Testis (tissue), 2 donors: ENCODE measurements at regions not wholly inside any gene's neighbourhood (a gene's known extent, or its start where the extent isn't known, plus 50 kb on each side); places are given as distances from the start of the nearest gene placed in this dataset.

Experiments used
- POLR2A ChIP-seq: fragments of 450-650 bp; IDR thresholded peaks from one replicate; pipeline ENCODE4 v1.6.1; 2017; ENCODE audit warnings: antibody characterized with exemption, mild to moderate bottlenecking, moderate library complexity
- TF ChIP-seq, protein P1 (sequence below), 3 experiments: fragments of 450-650 bp in 2 of 3; fragments of 200-600 bp in 1 of 3; sonication (generic) in 1 of 3; IDR thresholded peaks; one replicate each; pipeline ENCODE4 v1.5.1; 2016 to 2019; ENCODE audit warnings: antibody characterized with exemption in 3 of 3, mild to moderate bottlenecking in 2 of 3, moderate library complexity in 1 of 3

DNA sequence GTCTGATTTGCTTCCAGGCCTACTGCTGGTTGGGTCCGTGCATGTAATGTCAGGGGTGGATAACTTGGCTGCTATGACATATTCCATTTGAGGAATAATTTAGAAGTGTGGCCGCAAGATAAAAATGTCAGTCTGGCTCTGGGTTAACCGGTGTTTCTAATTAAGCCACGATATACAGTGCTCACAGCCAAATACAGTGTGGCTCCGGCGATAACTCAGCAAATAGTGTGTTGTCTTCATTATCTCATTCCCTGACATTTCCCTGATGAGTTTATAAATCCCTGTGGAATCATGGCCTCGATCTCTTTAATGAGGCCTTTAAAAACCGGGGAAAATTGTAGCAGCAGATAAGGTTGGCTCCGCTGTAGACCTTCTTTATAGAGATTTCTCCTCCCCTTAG lies 1125.0 kb downstream of the TYW1 start:
- TF ChIP-seq, protein P1, sequence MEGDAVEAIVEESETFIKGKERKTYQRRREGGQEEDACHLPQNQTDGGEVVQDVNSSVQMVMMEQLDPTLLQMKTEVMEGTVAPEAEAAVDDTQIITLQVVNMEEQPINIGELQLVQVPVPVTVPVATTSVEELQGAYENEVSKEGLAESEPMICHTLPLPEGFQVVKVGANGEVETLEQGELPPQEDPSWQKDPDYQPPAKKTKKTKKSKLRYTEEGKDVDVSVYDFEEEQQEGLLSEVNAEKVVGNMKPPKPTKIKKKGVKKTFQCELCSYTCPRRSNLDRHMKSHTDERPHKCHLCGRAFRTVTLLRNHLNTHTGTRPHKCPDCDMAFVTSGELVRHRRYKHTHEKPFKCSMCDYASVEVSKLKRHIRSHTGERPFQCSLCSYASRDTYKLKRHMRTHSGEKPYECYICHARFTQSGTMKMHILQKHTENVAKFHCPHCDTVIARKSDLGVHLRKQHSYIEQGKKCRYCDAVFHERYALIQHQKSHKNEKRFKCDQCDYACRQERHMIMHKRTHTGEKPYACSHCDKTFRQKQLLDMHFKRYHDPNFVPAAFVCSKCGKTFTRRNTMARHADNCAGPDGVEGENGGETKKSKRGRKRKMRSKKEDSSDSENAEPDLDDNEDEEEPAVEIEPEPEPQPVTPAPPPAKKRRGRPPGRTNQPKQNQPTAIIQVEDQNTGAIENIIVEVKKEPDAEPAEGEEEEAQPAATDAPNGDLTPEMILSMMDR (IDR thresholded peaks at IDR 0.05) = no peak
- no peak for TF ChIP-seq POLR2A
